DND-41 (cell line): ENCODE measurements at regions not wholly inside any gene's neighbourhood (a gene's known extent, or its start where the extent isn't known, plus 50 kb on each side); places are given as distances from the start of the nearest gene placed in this dataset.

Experiments
- ATAC-seq: fragments of 200-7000 bp; cut with Tn5 transposase; 3 replicates; pipeline ENCODE4 v1.9.1; 2021; ENCODE audit warnings: low read depth; ENCODE audit not compliant: insufficient read depth
- DNase-seq: peaks from one replicate; pipeline ENCODE4 v3.0.0-alpha.2; 2020
- H2AFZ ChIP-seq: 2 replicates; pipeline ENCODE4 v1.6.0; 2012; ENCODE audit warnings: low read depth, low read length
- H3K27ac ChIP-seq: 2 replicates; pipeline ENCODE4 v1.5.1; 2012; ENCODE audit warnings: low read length, inconsistent platforms
- H3K27me3 ChIP-seq: fragments of 200-600 bp; sonication (generic); 2 replicates; pipeline ENCODE4 v1.6.0; 2012; ENCODE audit warnings: low read length, mild to moderate bottlenecking, inconsistent platforms; ENCODE audit not compliant: insufficient read depth, poor library complexity
- H3K36me3 ChIP-seq: 2 replicates; pipeline ENCODE4 v1.5.1; 2012; ENCODE audit warnings: low read length, inconsistent platforms; ENCODE audit not compliant: insufficient read depth
- H3K4me1 ChIP-seq: 2 replicates; pipeline ENCODE4 v1.5.1; 2012; ENCODE audit warnings: mild to moderate bottlenecking, low read length; ENCODE audit not compliant: insufficient read depth
- H3K4me2 ChIP-seq: 2 replicates; pipeline ENCODE4 v1.6.0; 2012; ENCODE audit warnings: mild to moderate bottlenecking, moderate library complexity, low read length, inconsistent platforms; ENCODE audit not compliant: insufficient read depth
- H3K4me3 ChIP-seq, 2 experiments: fragments of 200-600 bp in 1 of 2; shearing (Covaris generic) in 1 of 2; 2 replicates each; pipeline ENCODE4 v1.5.1; 2012 to 2016; ENCODE audit warnings: inconsistent platforms in 2 of 2, low read length in 2 of 2, mild to moderate bottlenecking in 2 of 2, low read depth in 1 of 2, moderate library complexity in 1 of 2
- H3K79me2 ChIP-seq: 2 replicates; pipeline ENCODE4 v1.6.0; 2012; ENCODE audit warnings: low read length, inconsistent platforms; ENCODE audit not compliant: insufficient read depth
- H3K9ac ChIP-seq: 2 replicates; pipeline ENCODE4 v1.6.0; 2012; ENCODE audit warnings: low read depth, mild to moderate bottlenecking, inconsistent platforms, low read length, moderate library complexity
- H3K9me3 ChIP-seq: 2 replicates; pipeline ENCODE4 v1.5.1; 2012; ENCODE audit warnings: low read length, moderate library complexity, mild to moderate bottlenecking, inconsistent platforms; ENCODE audit not compliant: insufficient read depth, severe bottlenecking
- H4K20me1 ChIP-seq: 2 replicates; pipeline ENCODE4 v1.6.0; 2012; ENCODE audit warnings: low read length; ENCODE audit not compliant: insufficient read depth
- EZH2 ChIP-seq: IDR thresholded peaks from 3 replicates; pipeline ENCODE4 v1.6.1; 2012; ENCODE audit warnings: borderline replicate concordance, low read depth, mild to moderate bottlenecking, moderate library complexity, low read length, inconsistent platforms; ENCODE audit not compliant: severe bottlenecking
- TF ChIP-seq, protein P1 (sequence below): IDR thresholded peaks from 2 replicates; pipeline ENCODE4 v1.5.1; 2012; ENCODE audit warnings: borderline replicate concordance, low read length, moderate library complexity, mild to moderate bottlenecking; ENCODE audit not compliant: poor library complexity, severe bottlenecking; ENCODE audit errors: extremely low read depth

DNA sequence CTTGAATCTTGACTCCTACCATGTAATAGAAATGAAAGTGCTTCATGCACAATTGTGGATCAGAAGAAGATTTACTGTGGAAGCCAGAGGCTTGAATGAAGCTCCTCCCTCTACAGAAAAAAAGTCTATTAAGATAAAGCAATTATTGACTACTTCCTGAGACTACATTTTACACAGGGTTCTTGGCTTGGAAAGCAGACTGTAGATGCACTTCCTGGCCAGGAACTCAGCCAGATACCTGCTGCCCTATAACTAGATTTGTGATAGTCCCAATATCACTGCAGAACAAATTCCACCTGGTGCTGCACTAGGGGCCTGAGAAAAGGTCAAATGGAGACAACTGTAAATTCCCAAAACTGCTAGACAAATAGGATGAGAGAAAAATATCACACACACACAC is 96.8 kb upstream of the GUCA2B start:
- peaks cover 7% of the 10 kb centered on the region for H3K9me3 ChIP-seq
- TF ChIP-seq, protein P1, sequence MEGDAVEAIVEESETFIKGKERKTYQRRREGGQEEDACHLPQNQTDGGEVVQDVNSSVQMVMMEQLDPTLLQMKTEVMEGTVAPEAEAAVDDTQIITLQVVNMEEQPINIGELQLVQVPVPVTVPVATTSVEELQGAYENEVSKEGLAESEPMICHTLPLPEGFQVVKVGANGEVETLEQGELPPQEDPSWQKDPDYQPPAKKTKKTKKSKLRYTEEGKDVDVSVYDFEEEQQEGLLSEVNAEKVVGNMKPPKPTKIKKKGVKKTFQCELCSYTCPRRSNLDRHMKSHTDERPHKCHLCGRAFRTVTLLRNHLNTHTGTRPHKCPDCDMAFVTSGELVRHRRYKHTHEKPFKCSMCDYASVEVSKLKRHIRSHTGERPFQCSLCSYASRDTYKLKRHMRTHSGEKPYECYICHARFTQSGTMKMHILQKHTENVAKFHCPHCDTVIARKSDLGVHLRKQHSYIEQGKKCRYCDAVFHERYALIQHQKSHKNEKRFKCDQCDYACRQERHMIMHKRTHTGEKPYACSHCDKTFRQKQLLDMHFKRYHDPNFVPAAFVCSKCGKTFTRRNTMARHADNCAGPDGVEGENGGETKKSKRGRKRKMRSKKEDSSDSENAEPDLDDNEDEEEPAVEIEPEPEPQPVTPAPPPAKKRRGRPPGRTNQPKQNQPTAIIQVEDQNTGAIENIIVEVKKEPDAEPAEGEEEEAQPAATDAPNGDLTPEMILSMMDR, result no peak
- no peak for TF ChIP-seq EZH2
- H4K20me1 ChIP-seq, result no peaks in the 10 kb centered on the region
- ATAC-seq (no peak), DNase-seq (no peak)
- no peak overlapping the region for H3K4me3 ChIP-seq
- H3K4me1 ChIP-seq, result no peaks in the 10 kb centered on the region
- H3K79me2 ChIP-seq, result no peaks in the 10 kb centered on the region
- H3K4me2 ChIP-seq, result no peak overlapping the region
- no peaks in the 10 kb centered on the region for H3K36me3 ChIP-seq
- no peak overlapping the region for H3K27ac ChIP-seq
- no peaks in the 10 kb centered on the region for H3K27me3 ChIP-seq
- H2AFZ ChIP-seq, result no peak overlapping the region
- H3K9ac ChIP-seq, result no peak overlapping the region

DNA sequence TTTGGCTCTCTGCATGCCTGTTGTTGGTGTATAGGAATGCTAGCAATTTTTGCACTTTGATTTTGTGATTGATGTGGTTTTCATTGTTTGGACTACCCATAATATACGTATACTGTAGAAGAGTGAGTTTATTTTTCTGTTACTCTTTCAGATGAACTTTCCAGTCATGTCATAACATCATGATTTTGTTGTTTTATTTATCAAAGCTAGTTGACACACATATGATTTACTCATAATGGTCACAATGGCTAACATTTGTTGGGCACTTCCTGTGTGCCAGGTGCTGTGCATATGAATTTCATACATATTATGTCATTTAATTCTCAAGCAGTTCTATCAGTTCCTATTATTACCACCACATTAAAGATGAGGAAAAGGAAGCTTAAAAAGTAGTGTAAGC is 98.1 kb upstream of the GUCA2B start:
- no peak overlapping the region for H3K4me2 ChIP-seq
- H3K79me2 ChIP-seq, result no peaks in the 10 kb centered on the region
- no peak for DNase-seq
- no peak overlapping the region for H2AFZ ChIP-seq
- no peaks in the 10 kb centered on the region for H4K20me1 ChIP-seq
- no peak for ATAC-seq
- H3K9me3 ChIP-seq, result peaks cover 7% of the 10 kb centered on the region
- no peaks in the 10 kb centered on the region for H3K4me1 ChIP-seq
- H3K27ac ChIP-seq, result no peak overlapping the region
- H3K4me3 ChIP-seq, result no peak overlapping the region
- H3K9ac ChIP-seq, result no peak overlapping the region
- H3K27me3 ChIP-seq, result no peaks in the 10 kb centered on the region
- TF ChIP-seq, protein P1, result no peak
- no peak for TF ChIP-seq EZH2
- H3K36me3 ChIP-seq, result no peaks in the 10 kb centered on the region

DNA sequence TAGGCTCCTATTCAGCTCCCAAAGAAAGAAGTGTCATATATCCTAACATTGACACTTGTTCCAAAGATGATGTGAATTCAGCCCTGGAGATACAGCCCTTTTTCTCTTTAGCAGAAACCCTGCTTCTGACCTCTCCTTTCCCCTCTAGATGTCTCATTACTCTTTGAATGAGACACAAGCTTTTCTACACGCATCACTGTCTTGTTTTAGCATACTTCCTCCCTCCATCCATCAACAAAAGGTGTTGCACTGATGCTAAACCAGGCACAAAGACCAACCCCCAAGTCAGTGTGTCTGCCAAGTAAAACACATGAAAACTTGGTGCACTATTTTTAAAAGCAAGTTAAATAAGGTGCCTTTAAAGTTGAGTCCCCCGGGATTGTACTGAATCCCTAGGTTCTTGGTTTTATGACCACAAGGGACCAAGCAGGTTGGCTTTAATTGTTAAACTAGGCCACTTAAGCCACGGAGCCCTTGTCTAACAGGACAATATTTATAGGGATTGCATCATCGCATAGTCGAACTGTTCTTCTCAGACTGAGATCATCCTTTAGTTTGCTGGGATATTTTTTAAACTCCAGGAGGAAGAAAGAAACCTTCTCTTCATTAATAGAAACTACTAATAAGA is 101.0 kb upstream of the GUCA2B start:
- Histone ChIP-seq H3K27me3 (no peaks in the 10 kb centered on the region), H3K4me1 (no peaks in the 10 kb centered on the region), H4K20me1 (no peaks in the 10 kb centered on the region), H3K9ac (no peak overlapping the region), H3K36me3 (no peaks in the 10 kb centered on the region), H3K9me3 (no peaks in the 10 kb centered on the region), H3K4me2 (no peak overlapping the region), H3K4me3 (no peak overlapping the region), H3K27ac (no peak overlapping the region), H3K79me2 (no peaks in the 10 kb centered on the region), H2AFZ (no peak overlapping the region)
- no peak for ATAC-seq
- DNase-seq, result no peak
- TF ChIP-seq EZH2, result no peak
- TF ChIP-seq, protein P1, result no peak

DNA sequence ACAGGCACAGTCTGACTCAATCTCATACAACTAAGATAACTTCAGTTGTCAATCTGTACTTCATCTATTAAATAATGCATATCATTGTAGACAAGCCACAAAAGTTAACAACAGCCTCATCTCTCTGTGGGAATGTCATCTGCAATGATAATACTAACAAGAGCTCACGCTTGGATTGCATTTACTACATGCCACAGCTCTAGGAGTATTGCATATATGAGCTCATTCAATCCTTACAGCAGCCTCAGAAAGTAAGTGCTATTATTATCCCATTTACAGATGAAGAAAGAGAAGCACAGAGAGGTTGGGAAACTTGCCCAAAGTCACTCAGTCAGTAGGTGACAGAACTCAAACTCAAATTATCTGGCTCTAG is 105.7 kb upstream of the GUCA2B start:
- H3K27ac ChIP-seq, result no peak overlapping the region
- no peaks in the 10 kb centered on the region for H3K79me2 ChIP-seq
- H3K27me3 ChIP-seq, result no peaks in the 10 kb centered on the region
- no peak overlapping the region for H3K4me2 ChIP-seq
- H3K4me1 ChIP-seq, result no peaks in the 10 kb centered on the region
- TF ChIP-seq, protein P1, result no peak
- no peak for TF ChIP-seq EZH2
- DNase-seq (no peak), ATAC-seq (no peak)
- H4K20me1 ChIP-seq, result no peaks in the 10 kb centered on the region
- H2AFZ ChIP-seq, result no peak overlapping the region
- no peak overlapping the region for H3K9ac ChIP-seq
- no peaks in the 10 kb centered on the region for H3K9me3 ChIP-seq
- no peak overlapping the region for H3K4me3 ChIP-seq
- H3K36me3 ChIP-seq, result no peaks in the 10 kb centered on the region
